GM20000 (cell line): ENCODE measurements at regions not wholly inside any gene's neighbourhood (a gene's known extent, or its start where the extent isn't known, plus 50 kb on each side); places are given as distances from the start of the nearest gene placed in this dataset.
"Not testable (repeated sequence)": the region's sequence is repeated elsewhere in the genome, so short reads cannot be mapped to it uniquely, and the experiment has no call there.

ENCODE experiments used
- DNase-seq: peaks from one replicate; pipeline ENCODE4 v3.0.0; 2012; ENCODE audit warnings: low spot score
- CTCF ChIP-seq: IDR thresholded peaks from 2 replicates; pipeline ENCODE4 v1.5.1; 2012; ENCODE audit warnings: mild to moderate bottlenecking, control low read depth; ENCODE audit errors: extremely low read depth, missing control alignments

- no peak for DNase-seq
- TF ChIP-seq CTCF = no peak
These were observed 75.0 kb downstream of the NAA11 start for GRCh38 chr4:79250887-79251286.

- no peak for TF ChIP-seq CTCF
- no peak for DNase-seq
These were observed 75.9 kb downstream of the NAA11 start for GRCh38 chr4:79249881-79250503.

- no peak for DNase-seq
- TF ChIP-seq CTCF = no peak
These were observed 77.3 kb downstream of the NAA11 start for GRCh38 chr4:79248610-79249009.

GRCh38 chr4:79247695-79248394 lies 78.0 kb downstream of the NAA11 start:
- TF ChIP-seq CTCF = no peak
- DNase-seq = no peak

- DNase-seq = not testable (repeated sequence)
These were observed 80.5 kb downstream of the NAA11 start for GRCh38 chr4:79245200-79245940.

- no peak for TF ChIP-seq CTCF
These were observed 84.0 kb downstream of the NAA11 start for GRCh38 chr4:79241846-79242245.

GRCh38 chr4:79237851-79238250 lies 88.0 kb downstream of the NAA11 start:
- no peak for TF ChIP-seq CTCF
- no peak for DNase-seq

More at GRCh38 chr4:79241846-79242245, 84.0 kb downstream of the NAA11 start:
- DNase-seq = no peak
